Activated naive CD8-positive, alpha-beta T cell (primary cell): ENCODE measurements at regions not wholly inside any gene's neighbourhood (a gene's known extent, or its start where the extent isn't known, plus 50 kb on each side); places are given as distances from the start of the nearest gene placed in this dataset.
"Not testable (repeated sequence)": the region's sequence is repeated elsewhere in the genome, so short reads cannot be mapped to it uniquely, and the experiment has no call there.

Experiments used
- H3K27ac Mint-ChIP-seq: one replicate; pipeline ENCODE4 v1.8.0; 2021; ENCODE audit warnings: mixed read lengths
- H3K27me3 Mint-ChIP-seq: one replicate; pipeline ENCODE4 v1.8.0; 2021; ENCODE audit warnings: mixed read lengths
- H3K36me3 Mint-ChIP-seq: one replicate; pipeline ENCODE4 v1.8.0; 2021; ENCODE audit warnings: mixed read lengths
- H3K4me1 Mint-ChIP-seq: one replicate; pipeline ENCODE4 v1.8.0; 2021; ENCODE audit warnings: low read depth, mixed read lengths
- H3K4me3 Mint-ChIP-seq: one replicate; pipeline ENCODE4 v1.8.0; 2021; ENCODE audit warnings: mild to moderate bottlenecking, mixed read lengths
- H3K9me3 Mint-ChIP-seq: one replicate; pipeline ENCODE4 v1.8.0; 2021; ENCODE audit warnings: low read depth, mixed read lengths

- no peak overlapping the region for H3K4me3 Mint-ChIP-seq
- peaks cover 4% of the 10 kb centered on the region for H3K9me3 Mint-ChIP-seq
- H3K27ac Mint-ChIP-seq, result no peak overlapping the region
- no peaks in the 10 kb centered on the region for H3K27me3 Mint-ChIP-seq
- no peaks in the 10 kb centered on the region for H3K4me1 Mint-ChIP-seq
- H3K36me3 Mint-ChIP-seq, result no peaks in the 10 kb centered on the region
Measured at GRCh38 chr6:115000736-115001135, 657.9 kb upstream of the HS3ST5 start.

DNA sequence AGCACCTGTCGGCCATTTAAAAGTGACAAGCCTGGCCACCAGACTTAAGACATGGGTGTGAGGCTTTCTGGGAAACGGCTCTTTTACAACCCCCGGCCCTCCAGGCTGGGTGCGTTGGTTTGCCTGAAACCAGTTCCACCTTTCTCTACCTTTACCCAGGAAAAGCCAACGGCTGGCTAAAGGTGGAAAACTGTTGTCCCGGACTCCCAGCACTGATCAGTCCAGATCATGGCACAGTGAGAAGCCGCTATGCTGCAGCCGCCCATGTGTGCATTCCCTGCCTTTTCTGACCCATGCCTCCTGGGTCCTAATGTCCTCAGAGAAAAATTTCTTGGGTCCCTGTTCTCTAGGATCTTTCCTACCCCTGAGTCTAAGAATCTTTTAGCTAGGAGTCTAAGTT is 655.7 kb upstream of the HS3ST5 start:
- Mint-ChIP-seq H3K4me3 (no peak overlapping the region), H3K27ac (no peak overlapping the region), H3K4me1 (no peaks in the 10 kb centered on the region), H3K9me3 (peaks cover 4% of the 10 kb centered on the region), H3K27me3 (no peaks in the 10 kb centered on the region), H3K36me3 (no peaks in the 10 kb centered on the region)

DNA sequence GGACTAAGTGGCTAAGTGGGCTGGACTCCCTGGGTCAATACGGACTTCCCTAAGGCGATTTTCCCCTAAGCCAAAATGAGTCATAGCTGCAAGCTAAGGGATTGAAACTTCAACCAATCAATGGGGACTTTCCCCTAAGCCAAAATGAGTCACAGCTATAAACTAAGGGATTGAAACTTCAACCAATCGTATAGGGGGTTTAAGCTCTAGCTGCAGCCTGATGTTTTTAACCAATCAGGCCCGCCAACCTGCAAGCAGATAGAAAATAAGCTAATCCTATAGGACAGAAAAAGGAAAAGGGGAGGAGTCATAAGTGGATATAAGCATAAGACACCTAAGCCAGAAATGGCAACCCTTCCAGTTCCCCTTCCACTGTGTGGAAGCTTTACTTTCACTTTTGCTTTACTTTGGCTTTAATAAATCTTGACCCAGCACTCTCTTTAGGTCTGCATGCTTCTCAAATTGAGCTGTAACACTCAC is 655.0 kb upstream of the HS3ST5 start:
- Mint-ChIP-seq H3K9me3 (peaks cover 4% of the 10 kb centered on the region), H3K27me3 (no peaks in the 10 kb centered on the region), H3K36me3 (no peaks in the 10 kb centered on the region), H3K4me3 (no peak overlapping the region), H3K27ac (no peak overlapping the region), H3K4me1 (no peaks in the 10 kb centered on the region)

DNA sequence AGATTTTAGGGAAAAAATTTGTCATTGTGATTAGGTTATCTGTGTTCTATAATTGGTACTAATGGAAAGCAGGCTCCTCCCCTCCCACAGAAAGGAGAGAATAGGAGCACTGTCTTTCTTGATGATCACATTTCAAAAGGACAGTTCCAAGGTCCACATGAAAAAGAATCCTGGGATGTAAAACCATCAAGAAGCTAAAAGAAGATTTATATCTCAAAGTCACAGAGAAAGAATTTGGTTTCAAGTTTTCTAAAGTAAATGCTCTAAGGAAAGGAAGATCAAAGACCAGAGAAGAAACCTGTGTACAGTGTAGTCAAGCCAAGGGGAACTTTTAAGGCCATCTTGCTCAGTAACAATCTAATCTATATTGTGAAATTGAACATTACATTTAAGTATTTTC is 652.7 kb upstream of the HS3ST5 start:
- Mint-ChIP-seq H3K9me3 (peaks cover 5% of the 10 kb centered on the region), H3K27me3 (no peaks in the 10 kb centered on the region), H3K4me3 (no peak overlapping the region), H3K36me3 (no peaks in the 10 kb centered on the region), H3K27ac (no peak overlapping the region), H3K4me1 (no peaks in the 10 kb centered on the region)

- H3K27ac Mint-ChIP-seq, result no peak overlapping the region
Measured at GRCh38 chr6:114989279-114989964, 646.6 kb upstream of the HS3ST5 start.

GRCh38 chr6:114987281-114987680 is 644.5 kb upstream of the HS3ST5 start:
- Mint-ChIP-seq H3K4me3 (no peak overlapping the region), H3K27ac (no peak overlapping the region), H3K9me3 (peaks cover 3% of the 10 kb centered on the region), H3K36me3 (no peaks in the 10 kb centered on the region), H3K4me1 (no peaks in the 10 kb centered on the region), H3K27me3 (no peaks in the 10 kb centered on the region)

More at GRCh38 chr6:114989279-114989964, 646.6 kb upstream of the HS3ST5 start:
- Mint-ChIP-seq H3K27me3 (no peaks in the 10 kb centered on the region), H3K4me1 (no peaks in the 10 kb centered on the region), H3K36me3 (no peaks in the 10 kb centered on the region), H3K4me3 (no peak overlapping the region), H3K9me3 (peaks cover 3% of the 10 kb centered on the region)

- no peaks in the 10 kb centered on the region for H3K4me1 Mint-ChIP-seq
- no peak overlapping the region for H3K27ac Mint-ChIP-seq
- peaks cover 13% of the 10 kb centered on the region for H3K9me3 Mint-ChIP-seq
- H3K36me3 Mint-ChIP-seq, result no peaks in the 10 kb centered on the region
- no peaks in the 10 kb centered on the region for H3K27me3 Mint-ChIP-seq
- H3K4me3 Mint-ChIP-seq, result no peak overlapping the region
Measured at GRCh38 chr6:114955363-114955762, 612.5 kb upstream of the HS3ST5 start.

DNA sequence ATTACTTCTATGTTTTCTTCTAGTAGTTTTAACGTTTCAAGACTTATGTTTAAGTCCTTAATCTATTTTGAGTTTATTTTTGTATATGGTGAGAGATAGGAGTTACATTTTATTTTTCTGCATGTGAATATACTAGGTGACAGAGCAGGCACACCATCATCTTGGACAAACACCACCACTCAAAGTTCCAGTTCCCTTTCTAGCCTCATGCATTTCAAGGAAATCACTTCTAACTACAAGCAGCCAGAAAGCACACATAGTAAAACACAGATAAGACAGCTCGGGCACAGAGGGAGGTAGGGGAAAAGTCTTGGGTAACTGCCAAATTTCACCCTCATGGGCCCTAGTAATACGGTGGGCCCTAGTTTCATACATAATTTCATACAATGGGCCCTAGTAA is 609.4 kb upstream of the HS3ST5 start:
- H3K36me3 Mint-ChIP-seq, result no peaks in the 10 kb centered on the region
- H3K9me3 Mint-ChIP-seq, result peaks cover 13% of the 10 kb centered on the region
- no peaks in the 10 kb centered on the region for H3K27me3 Mint-ChIP-seq
- H3K4me3 Mint-ChIP-seq, result no peak overlapping the region
- no peaks in the 10 kb centered on the region for H3K4me1 Mint-ChIP-seq
- no peak overlapping the region for H3K27ac Mint-ChIP-seq

- Mint-ChIP-seq H3K9me3 (no peaks in the 10 kb centered on the region), H3K36me3 (no peaks in the 10 kb centered on the region), H3K4me3 (no peak overlapping the region), H3K27ac (no peak overlapping the region), H3K27me3 (no peaks in the 10 kb centered on the region), H3K4me1 (no peaks in the 10 kb centered on the region)
Measured at GRCh38 chr6:114945392-114945791, 602.6 kb upstream of the HS3ST5 start.

DNA sequence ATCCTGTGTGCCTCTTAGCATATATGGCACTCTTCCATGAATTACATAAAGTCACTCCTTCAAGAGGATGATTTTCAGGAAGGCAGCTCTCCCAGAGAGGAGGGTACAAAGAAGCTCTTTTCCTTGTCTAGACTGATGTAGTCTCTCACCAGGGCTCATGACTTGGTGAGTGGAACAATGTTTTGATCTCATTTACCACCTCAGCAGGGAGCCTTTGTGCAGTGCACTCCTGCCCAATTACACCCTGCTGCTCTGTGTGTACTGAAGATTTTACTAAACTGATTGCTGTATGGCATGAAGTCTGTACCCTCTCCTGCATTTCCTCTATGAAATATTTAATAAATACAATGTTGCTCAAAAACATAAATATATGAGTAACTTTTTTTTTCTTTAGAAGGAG is 598.3 kb upstream of the HS3ST5 start:
- Mint-ChIP-seq H3K27me3 (no peaks in the 10 kb centered on the region), H3K36me3 (no peaks in the 10 kb centered on the region)

DNA sequence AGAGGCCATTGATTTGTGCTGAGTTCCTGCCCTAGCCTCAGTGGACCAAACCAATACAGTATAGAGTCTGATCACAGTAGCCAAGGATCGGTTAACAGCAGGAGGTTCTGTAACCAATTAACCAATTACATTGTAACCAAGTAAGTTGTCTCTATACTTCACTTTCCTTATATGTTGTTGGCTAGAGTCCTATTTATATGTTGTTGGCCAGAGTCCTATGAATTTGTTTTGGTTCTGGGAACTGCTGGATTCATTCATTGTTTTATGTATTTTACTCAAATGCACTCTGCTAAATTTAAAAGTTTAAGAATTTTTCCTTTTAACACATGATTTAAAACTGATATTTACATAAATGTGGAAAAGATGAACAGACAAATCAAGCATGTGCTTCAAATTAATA is 597.4 kb upstream of the HS3ST5 start:
- H3K27me3 Mint-ChIP-seq, result no peaks in the 10 kb centered on the region
- no peaks in the 10 kb centered on the region for H3K36me3 Mint-ChIP-seq
- no peaks in the 10 kb centered on the region for H3K4me1 Mint-ChIP-seq
- peaks cover 3% of the 10 kb centered on the region for H3K9me3 Mint-ChIP-seq
- no peak overlapping the region for H3K27ac Mint-ChIP-seq
- no peak overlapping the region for H3K4me3 Mint-ChIP-seq

More for the DNA sequence above, 598.3 kb upstream of the HS3ST5 start:
- Mint-ChIP-seq H3K9me3 (peaks cover 1% of the 10 kb centered on the region), H3K4me3 (no peak overlapping the region), H3K27ac (no peak overlapping the region), H3K4me1 (no peaks in the 10 kb centered on the region)

DNA sequence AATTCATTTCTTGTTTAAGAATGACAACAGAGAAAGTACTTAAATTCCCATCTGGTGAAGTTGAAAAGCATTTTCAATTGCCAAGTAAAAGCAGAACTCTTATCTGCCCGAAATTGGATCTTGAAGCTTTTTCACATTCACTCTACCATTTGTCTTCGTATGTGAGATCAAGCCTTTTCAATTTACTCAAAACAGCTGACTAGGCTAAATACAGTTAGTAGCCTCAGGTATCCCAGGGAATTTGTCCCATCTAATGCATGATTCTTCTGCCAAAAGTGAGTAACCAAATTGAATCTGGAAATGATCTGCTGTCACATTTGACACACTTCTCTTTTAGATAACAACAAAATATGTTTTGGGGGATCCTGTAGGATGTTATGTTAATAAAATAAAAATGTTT is 596.8 kb upstream of the HS3ST5 start:
- Mint-ChIP-seq H3K9me3 (peaks cover 5% of the 10 kb centered on the region), H3K4me3 (no peak overlapping the region), H3K36me3 (no peaks in the 10 kb centered on the region), H3K27ac (no peak overlapping the region), H3K4me1 (no peaks in the 10 kb centered on the region), H3K27me3 (no peaks in the 10 kb centered on the region)

DNA sequence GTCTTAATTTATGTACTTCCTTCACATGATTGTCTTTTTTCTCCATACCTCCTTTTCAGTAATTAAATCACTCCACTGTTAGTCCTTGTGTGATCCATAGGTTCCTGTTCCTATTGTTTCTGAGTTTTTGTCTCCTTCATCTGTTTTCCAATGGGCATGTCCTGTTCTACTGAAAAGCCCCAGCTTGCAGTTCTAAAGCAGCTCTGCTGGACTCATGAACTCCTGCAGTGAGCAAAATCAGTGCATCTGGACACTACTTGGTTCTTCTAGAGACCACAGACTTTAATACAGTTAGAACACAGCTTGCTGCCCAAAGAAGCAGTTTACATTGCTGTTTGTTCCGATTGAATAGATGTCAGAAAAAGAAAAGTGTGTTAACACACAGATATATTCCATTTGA is 593.3 kb upstream of the HS3ST5 start:
- no peak overlapping the region for H3K4me3 Mint-ChIP-seq
- no peaks in the 10 kb centered on the region for H3K36me3 Mint-ChIP-seq
- H3K27me3 Mint-ChIP-seq, result no peaks in the 10 kb centered on the region
- H3K27ac Mint-ChIP-seq, result no peak overlapping the region
- H3K4me1 Mint-ChIP-seq, result no peaks in the 10 kb centered on the region
- H3K9me3 Mint-ChIP-seq, result peaks cover 9% of the 10 kb centered on the region

- H3K27me3 Mint-ChIP-seq, result no peaks in the 10 kb centered on the region
- peaks cover 9% of the 10 kb centered on the region for H3K9me3 Mint-ChIP-seq
- no peak overlapping the region for H3K4me3 Mint-ChIP-seq
- H3K36me3 Mint-ChIP-seq, result no peaks in the 10 kb centered on the region
- H3K4me1 Mint-ChIP-seq, result no peaks in the 10 kb centered on the region
- no peak overlapping the region for H3K27ac Mint-ChIP-seq
Measured at GRCh38 chr6:114934079-114934478, 591.3 kb upstream of the HS3ST5 start.

- not testable (repeated sequence) for H3K36me3 Mint-ChIP-seq, H3K27ac Mint-ChIP-seq, H3K9me3 Mint-ChIP-seq, H3K4me3 Mint-ChIP-seq, H3K27me3 Mint-ChIP-seq, H3K4me1 Mint-ChIP-seq
Measured at GRCh38 chr6:114928731-114929130, 585.9 kb upstream of the HS3ST5 start.

DNA sequence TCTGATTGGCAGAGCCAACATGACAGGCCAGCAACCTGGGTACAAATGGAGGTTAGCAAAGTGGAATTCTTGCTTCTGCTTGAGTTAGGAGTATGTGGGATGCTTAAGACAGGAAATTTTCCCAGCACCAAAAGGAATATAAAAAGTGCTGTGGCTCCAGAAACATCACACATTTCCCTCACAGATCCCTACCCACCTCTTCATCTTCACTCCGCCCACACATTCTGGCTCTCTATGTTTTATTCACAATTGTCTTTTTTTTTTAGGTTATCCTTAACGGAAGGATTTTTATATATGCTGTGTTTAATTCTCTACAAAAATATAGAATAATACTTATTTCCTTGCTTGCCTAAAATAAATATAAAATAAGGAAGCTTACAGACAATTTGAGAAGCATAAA is 563.3 kb upstream of the HS3ST5 start:
- peaks cover 3% of the 10 kb centered on the region for H3K9me3 Mint-ChIP-seq
- H3K27ac Mint-ChIP-seq, result no peak overlapping the region
- no peaks in the 10 kb centered on the region for H3K4me1 Mint-ChIP-seq
- H3K4me3 Mint-ChIP-seq, result no peak overlapping the region
- H3K36me3 Mint-ChIP-seq, result no peaks in the 10 kb centered on the region
- H3K27me3 Mint-ChIP-seq, result no peaks in the 10 kb centered on the region
